HepG2 (cell line): ENCODE measurements at regions not wholly inside any gene's neighbourhood (a gene's known extent, or its start where the extent isn't known, plus 50 kb on each side); places are given as distances from the start of the nearest gene placed in this dataset.
A peak's percentile ranks its signal among the peaks of the same experiment; 100 is the strongest.

ENCODE experiments used
- BHLHE40 ChIP-seq: IDR thresholded peaks from 2 replicates; pipeline ENCODE4 v1.6.1; 2011; ENCODE audit warnings: low read length, improper control_type of control experiment
- CERS6 ChIP-seq: sonication (generic); formaldehyde crosslinking; IDR thresholded peaks from 2 replicates; pipeline ENCODE4 v1.5.0; 2020; ENCODE audit warnings: missing genetic modification reagents
- CREM ChIP-seq, 2 experiments: sonication (generic) in 1 of 2; formaldehyde crosslinking in 1 of 2; IDR thresholded peaks; 2 replicates each; pipeline versions ENCODE4 v1.4.0 to v1.6.1; 2016 to 2020; ENCODE audit warnings: antibody characterized with exemption in 1 of 2, mild to moderate bottlenecking in 1 of 2, missing genetic modification reagents in 1 of 2
- ETV5 ChIP-seq: IDR thresholded peaks from 2 replicates; pipeline ENCODE4 v1.6.1; 2018; ENCODE audit warnings: missing biosample characterization, missing genetic modification reagents, inconsistent platforms, borderline replicate concordance
- HNF4G ChIP-seq, 2 experiments: sonication (generic) in 1 of 2; formaldehyde crosslinking in 1 of 2; IDR thresholded peaks; 2 replicates each; pipeline versions ENCODE4 v1.4.0 to v1.6.1; 2011 to 2020; ENCODE audit warnings: borderline replicate concordance in 2 of 2, low read depth in 2 of 2, mild to moderate bottlenecking in 2 of 2, low read length in 1 of 2, missing genetic modification reagents in 1 of 2, moderate library complexity in 1 of 2
- HOXA3 ChIP-seq: sonication (generic); formaldehyde crosslinking; IDR thresholded peaks from 2 replicates; pipeline ENCODE4 v1.5.0; 2020; ENCODE audit warnings: missing genetic modification reagents
- NPAS2 ChIP-seq: sonication (generic); formaldehyde crosslinking; IDR thresholded peaks from 2 replicates; pipeline ENCODE4 v1.8.0; 2022; ENCODE audit warnings: mild to moderate bottlenecking, missing genetic modification reagents, borderline replicate concordance
- PRPF4 ChIP-seq: fragments of 200-400 bp; formaldehyde crosslinking; IDR thresholded peaks from 2 replicates; pipeline ENCODE4 v1.6.1; 2016; ENCODE audit warnings: low read length, low read depth; ENCODE audit not compliant: poor library complexity, severe bottlenecking
- RERE ChIP-seq: IDR thresholded peaks from 2 replicates; pipeline ENCODE4 v1.6.1; 2016; ENCODE audit warnings: low read depth, missing genetic modification reagents, missing compliant biosample characterization
- RORA ChIP-seq: sonication (generic); formaldehyde crosslinking; IDR thresholded peaks from 2 replicates; pipeline ENCODE4 v1.5.0; 2020; ENCODE audit warnings: mild to moderate bottlenecking, missing genetic modification reagents, moderate library complexity
- TRIM24 ChIP-seq: sonication (generic); formaldehyde crosslinking; IDR thresholded peaks from 2 replicates; pipeline ENCODE4 v1.8.0; 2022; ENCODE audit warnings: mild to moderate bottlenecking, missing genetic modification reagents
- ZFP62 ChIP-seq: sonication (generic); formaldehyde crosslinking; IDR thresholded peaks from 2 replicates; pipeline ENCODE4 v1.4.0; 2020; ENCODE audit warnings: missing genetic modification reagents
- ZKSCAN1 ChIP-seq: fragments of 150-350 bp; IDR thresholded peaks from 2 replicates; pipeline ENCODE4 v1.6.1; 2014; ENCODE audit warnings: low read length
- ZNF280B ChIP-seq: sonication (generic); formaldehyde crosslinking; IDR thresholded peaks from 2 replicates; pipeline ENCODE4 v1.5.0; 2020; ENCODE audit warnings: missing genetic modification reagents, mild to moderate bottlenecking, borderline replicate concordance
- ZNF3 ChIP-seq: IDR thresholded peaks from 2 replicates; pipeline ENCODE4 v1.7.0; 2017; ENCODE audit warnings: inconsistent platforms
- ZNF460 ChIP-seq: sonication (generic); formaldehyde crosslinking; IDR thresholded peaks from 2 replicates; pipeline ENCODE4 v1.5.1; 2020; ENCODE audit warnings: missing genetic modification reagents, mild to moderate bottlenecking, borderline replicate concordance
- ZNF543 ChIP-seq: sonication (generic); formaldehyde crosslinking; IDR thresholded peaks from 2 replicates; pipeline ENCODE4 v1.4.0; 2020; ENCODE audit warnings: mild to moderate bottlenecking, missing genetic modification reagents
- ZNF557 ChIP-seq: sonication (generic); formaldehyde crosslinking; IDR thresholded peaks from 2 replicates; pipeline ENCODE4 v1.4.0; 2020; ENCODE audit warnings: missing genetic modification reagents
- ZNF589 ChIP-seq: sonication (generic); formaldehyde crosslinking; conservative IDR thresholded peaks from 2 replicates; pipeline ENCODE4 v1.8.0; 2022; ENCODE audit warnings: mild to moderate bottlenecking, moderate library complexity, missing genetic modification reagents
- ZNF83 ChIP-seq: sonication (generic); formaldehyde crosslinking; IDR thresholded peaks from 2 replicates; pipeline ENCODE4 v1.4.0; 2020; ENCODE audit warnings: missing genetic modification reagents, mild to moderate bottlenecking, borderline replicate concordance
- ZNF879 ChIP-seq: sonication (generic); formaldehyde crosslinking; IDR thresholded peaks from 2 replicates; pipeline ENCODE4 v1.8.1; 2023; ENCODE audit warnings: missing genetic modification reagents

- TF ChIP-seq ZNF83 (peak; percentile 87; the same call in 1 of the 2 replicates), ZNF589 (CRISPR knock-in tag) (peak; percentile 94), ZKSCAN1 (peak; percentile 74), BHLHE40 (0 out of 2 replicates have a peak, but pooled peaks have one; percentile 41), ETV5 (CRISPR knock-in tag) (peak; percentile 87), ZNF879 (CRISPR knock-in tag) (peak; percentile 84; the same call in 1 of the 2 replicates), ZNF557 (CRISPR knock-in tag) (peak; percentile 97), ZNF3 (CRISPR knock-in tag) (no peak), HOXA3 (CRISPR knock-in tag) (peak; percentile 94), CREM (IDR thresholded peaks at IDR 0.05) (peak; percentile 73), CREM (CRISPR knock-in tag; IDR thresholded peaks at IDR 0.05) (no peak), ZFP62 (CRISPR knock-in tag) (0 out of 2 replicates have a peak, but pooled peaks have one; percentile 51), ZNF460 (no peak; the same call in 1 of the 2 replicates), PRPF4 (no peak), CERS6 (CRISPR knock-in tag) (0 out of 2 replicates have a peak, but pooled peaks have one; percentile 80), RORA (peak; percentile 31; the same call in 1 of the 2 replicates), HNF4G (IDR thresholded peaks at IDR 0.05; ENCODE audit: borderline replicate concordance, low read depth, low read length) (0 out of 2 replicates have a peak, but pooled peaks have one; percentile 26), HNF4G (CRISPR knock-in tag; IDR thresholded peaks at IDR 0.05; ENCODE audit: borderline replicate concordance, low read depth) (peak; percentile 29), NPAS2 (no peak), ZNF280B (CRISPR knock-in tag) (peak; percentile 82; the same call in 1 of the 2 replicates), TRIM24 (0 out of 2 replicates have a peak, but pooled peaks have one; percentile 33), ZNF543 (CRISPR knock-in tag) (peak; percentile 93), RERE (CRISPR knock-in tag) (0 out of 2 replicates have a peak, but pooled peaks have one; percentile 21)
These were observed 69.0 kb downstream of the HFE start (continued) for GRCh38 chr6:26156105-26156849.
